IMR-90 (cell line): ENCODE measurements at regions not wholly inside any gene's neighbourhood (a gene's known extent, or its start where the extent isn't known, plus 50 kb on each side); places are given as distances from the start of the nearest gene placed in this dataset.

Experiments used
- BHLHE40 ChIP-seq: fragments of 150-350 bp; IDR thresholded peaks from 2 replicates; pipeline ENCODE4 v1.6.1; 2016; ENCODE audit warnings: mild to moderate bottlenecking, low read depth, low read length
- CEBPB ChIP-seq: IDR thresholded peaks from 2 replicates; pipeline ENCODE4 v1.6.1; 2012; ENCODE audit warnings: low read depth, low read length, improper control_type of control experiment
- CHD1 ChIP-seq: IDR thresholded peaks from 2 replicates; pipeline ENCODE4 v1.6.1; 2012; ENCODE audit warnings: low read depth, low read length, improper control_type of control experiment
- CTCF ChIP-seq: conservative IDR thresholded peaks from 2 replicates; pipeline ENCODE4 v1.5.1; 2012; ENCODE audit warnings: mild to moderate bottlenecking, low read depth, low read length, improper control_type of control experiment
- ELK1 ChIP-seq: fragments of 150-350 bp; IDR thresholded peaks from 2 replicates; pipeline ENCODE4 v1.6.1; 2016; ENCODE audit warnings: low read depth, mild to moderate bottlenecking, low read length, moderate library complexity, borderline replicate concordance
- MXI1 ChIP-seq: IDR thresholded peaks from 2 replicates; pipeline ENCODE4 v1.6.1; 2012; ENCODE audit warnings: low read depth, mild to moderate bottlenecking, low read length, moderate library complexity, borderline replicate concordance
- NFE2L2 ChIP-seq: fragments of 150-350 bp; IDR thresholded peaks from 2 replicates; pipeline ENCODE4 v1.6.1; 2016; ENCODE audit warnings: low read depth, mild to moderate bottlenecking, low read length
- POLR2A ChIP-seq: IDR thresholded peaks from 2 replicates; pipeline ENCODE4 v1.6.1; 2012; ENCODE audit warnings: mild to moderate bottlenecking, low read depth, low read length
- RAD21 ChIP-seq: IDR thresholded peaks from 2 replicates; pipeline ENCODE4 v1.6.1; 2012; ENCODE audit warnings: low read length, improper control_type of control experiment
- RFX5 ChIP-seq: IDR thresholded peaks from 2 replicates; pipeline ENCODE4 v1.8.0; 2012; ENCODE audit warnings: low read depth, mild to moderate bottlenecking, low read length, moderate library complexity
- SMC3 ChIP-seq: fragments of 150-350 bp; IDR thresholded peaks from 2 replicates; pipeline ENCODE4 v1.6.1; 2016; ENCODE audit warnings: low read depth, mild to moderate bottlenecking, antibody characterized with exemption, low read length, moderate library complexity
- USF2 ChIP-seq: fragments of 150-350 bp; IDR thresholded peaks from 2 replicates; pipeline ENCODE4 v1.6.1; 2017; ENCODE audit warnings: mild to moderate bottlenecking, antibody characterized with exemption, low read length, low read depth

- TF ChIP-seq CTCF (no peak), RFX5 (no peak), MXI1 (no peak), POLR2A (no peak), SMC3 (no peak), BHLHE40 (no peak), NFE2L2 (no peak), USF2 (no peak), CHD1 (no peak), CEBPB (no peak), ELK1 (no peak), RAD21 (no peak)
Measured at GRCh38 chr13:44292545-44292944, 81.1 kb upstream of the SERP2 start.
